WERI-Rb-1 (cell line): ENCODE measurements at regions not wholly inside any gene's neighbourhood (a gene's known extent, or its start where the extent isn't known, plus 50 kb on each side); places are given as distances from the start of the nearest gene placed in this dataset.

Source experiments
- DNase-seq: peaks from one replicate; pipeline ENCODE4 v3.0.0-alpha.2; 2020
- H3K27ac ChIP-seq: fragments of 250-450 bp; sonication (Bioruptor Pico); 2 replicates; pipeline ENCODE4 v1.5.1; 2020; ENCODE audit warnings: mild to moderate bottlenecking, moderate library complexity
- H3K27me3 ChIP-seq: fragments of 250-450 bp; sonication (Bioruptor Pico); 2 replicates; pipeline ENCODE4 v1.5.1; 2021; ENCODE audit warnings: mild to moderate bottlenecking, low read depth, moderate library complexity; ENCODE audit not compliant: insufficient read depth, severe bottlenecking
- H3K36me3 ChIP-seq: fragments of 250-450 bp; sonication (Bioruptor Pico); 2 replicates; pipeline ENCODE4 v1.5.1; 2020; ENCODE audit warnings: mild to moderate bottlenecking, moderate library complexity
- H3K4me3 ChIP-seq: 2 replicates; pipeline ENCODE4 v1.5.1; 2011; ENCODE audit warnings: low read depth, mild to moderate bottlenecking, control low read depth, low read length
- H3K9me3 ChIP-seq: fragments of 250-450 bp; sonication (Bioruptor Pico); 2 replicates; pipeline ENCODE4 v1.5.1; 2021; ENCODE audit warnings: mild to moderate bottlenecking, moderate library complexity; ENCODE audit not compliant: severe bottlenecking
- TF ChIP-seq, protein P1 (sequence below): IDR thresholded peaks from 2 replicates; pipeline ENCODE4 v1.5.1; 2011; ENCODE audit warnings: low read depth, mild to moderate bottlenecking, control low read depth, inconsistent platforms, low read length

DNA sequence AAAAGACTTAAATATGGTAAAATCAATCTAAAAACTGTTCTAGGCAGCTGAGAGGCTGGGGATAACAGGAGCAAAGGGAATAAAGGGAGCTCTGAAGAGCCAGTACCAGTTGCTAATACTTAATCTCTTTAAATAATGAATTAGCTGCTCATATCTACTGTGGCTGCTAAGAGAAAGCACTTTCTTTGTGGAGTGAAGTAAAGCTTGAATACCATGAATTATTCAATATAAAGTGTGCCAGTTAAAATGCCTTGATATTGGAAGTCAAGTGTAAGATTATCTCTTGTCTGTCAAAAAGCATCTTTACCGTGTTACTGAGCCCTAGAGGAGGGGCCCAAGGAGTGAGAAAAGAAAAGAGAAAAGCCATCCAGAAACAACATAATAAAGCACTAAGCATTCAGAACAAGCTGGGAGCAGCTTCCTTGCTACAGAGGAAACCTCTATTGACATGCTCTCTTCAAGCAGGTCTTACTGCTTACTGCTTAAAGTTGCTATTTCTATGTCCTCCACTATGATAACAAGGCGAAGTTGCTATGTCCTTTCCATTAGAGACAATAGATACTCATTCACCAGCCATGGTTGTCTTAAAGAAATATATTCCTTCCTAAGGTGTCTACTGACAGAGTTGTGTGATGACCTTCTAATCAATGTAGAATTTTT is 297.4 kb downstream of the CETN3 start:
- no peaks in the 10 kb centered on the region for H3K9me3 ChIP-seq
- DNase-seq: no peak
- H3K27ac ChIP-seq: no peak overlapping the region
- TF ChIP-seq, protein P1, sequence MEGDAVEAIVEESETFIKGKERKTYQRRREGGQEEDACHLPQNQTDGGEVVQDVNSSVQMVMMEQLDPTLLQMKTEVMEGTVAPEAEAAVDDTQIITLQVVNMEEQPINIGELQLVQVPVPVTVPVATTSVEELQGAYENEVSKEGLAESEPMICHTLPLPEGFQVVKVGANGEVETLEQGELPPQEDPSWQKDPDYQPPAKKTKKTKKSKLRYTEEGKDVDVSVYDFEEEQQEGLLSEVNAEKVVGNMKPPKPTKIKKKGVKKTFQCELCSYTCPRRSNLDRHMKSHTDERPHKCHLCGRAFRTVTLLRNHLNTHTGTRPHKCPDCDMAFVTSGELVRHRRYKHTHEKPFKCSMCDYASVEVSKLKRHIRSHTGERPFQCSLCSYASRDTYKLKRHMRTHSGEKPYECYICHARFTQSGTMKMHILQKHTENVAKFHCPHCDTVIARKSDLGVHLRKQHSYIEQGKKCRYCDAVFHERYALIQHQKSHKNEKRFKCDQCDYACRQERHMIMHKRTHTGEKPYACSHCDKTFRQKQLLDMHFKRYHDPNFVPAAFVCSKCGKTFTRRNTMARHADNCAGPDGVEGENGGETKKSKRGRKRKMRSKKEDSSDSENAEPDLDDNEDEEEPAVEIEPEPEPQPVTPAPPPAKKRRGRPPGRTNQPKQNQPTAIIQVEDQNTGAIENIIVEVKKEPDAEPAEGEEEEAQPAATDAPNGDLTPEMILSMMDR: no peak
- H3K27me3 ChIP-seq: no peaks in the 10 kb centered on the region
- no peak overlapping the region for H3K4me3 ChIP-seq
- H3K36me3 ChIP-seq: no peaks in the 10 kb centered on the region

DNA sequence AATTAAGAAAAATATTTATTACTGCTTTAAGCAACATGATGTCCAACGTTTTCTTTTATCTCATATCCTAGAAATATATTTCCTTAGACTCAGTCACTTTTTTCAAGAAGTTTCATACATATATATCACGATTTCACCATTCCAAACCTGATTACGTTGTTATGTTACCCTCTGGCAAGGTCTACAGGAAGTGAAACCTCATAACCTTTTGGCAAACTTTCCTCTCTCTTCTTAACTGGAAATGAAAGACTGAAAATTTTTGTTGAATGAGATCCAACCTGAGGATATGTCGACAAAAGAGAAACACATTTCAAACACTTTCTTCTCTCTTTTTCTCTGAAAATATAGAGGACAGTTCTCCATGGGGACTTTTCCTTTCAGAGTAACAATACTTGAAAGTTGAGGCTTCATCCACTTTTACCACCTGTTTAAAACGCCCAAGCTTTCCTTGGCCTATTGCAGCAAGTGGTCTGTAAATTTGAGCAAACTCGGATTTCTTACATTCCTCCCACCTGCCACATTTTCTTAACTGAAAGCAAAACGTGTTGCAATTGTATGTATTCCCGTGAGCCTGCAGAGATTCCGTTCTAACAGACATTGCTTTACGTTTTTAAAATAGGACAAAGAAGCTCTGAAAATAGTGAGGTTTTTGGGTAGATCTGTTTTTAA is 298.1 kb downstream of the CETN3 start:
- Histone ChIP-seq H3K9me3 (no peaks in the 10 kb centered on the region), H3K4me3 (no peak overlapping the region), H3K27ac (no peak overlapping the region), H3K27me3 (no peaks in the 10 kb centered on the region), H3K36me3 (no peaks in the 10 kb centered on the region)
- TF ChIP-seq, protein P1: no peak
- DNase-seq: no peak

DNA sequence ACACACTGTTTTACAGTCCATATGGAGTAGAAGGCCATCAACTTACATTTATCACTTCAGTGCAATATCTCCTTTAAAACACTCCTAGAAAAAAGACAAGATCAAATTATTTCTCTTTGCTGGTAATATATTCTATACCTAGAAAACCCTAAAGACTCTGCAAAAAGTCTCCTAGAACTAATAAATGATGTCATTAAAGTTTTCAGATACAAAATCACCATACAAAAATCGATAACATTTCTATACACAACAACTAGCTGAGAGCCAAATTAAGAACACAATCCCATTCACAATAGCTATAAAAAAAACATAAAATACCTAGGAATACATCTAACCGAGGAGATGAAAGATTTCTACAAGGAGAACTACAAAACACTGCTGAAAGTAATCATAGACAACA is 300.3 kb downstream of the CETN3 start:
- H3K4me3 ChIP-seq: no peak overlapping the region
- H3K27me3 ChIP-seq: no peaks in the 10 kb centered on the region
- H3K27ac ChIP-seq: no peak overlapping the region
- H3K9me3 ChIP-seq: no peaks in the 10 kb centered on the region
- DNase-seq: no peak
- H3K36me3 ChIP-seq: no peaks in the 10 kb centered on the region
- TF ChIP-seq, protein P1: no peak

DNA sequence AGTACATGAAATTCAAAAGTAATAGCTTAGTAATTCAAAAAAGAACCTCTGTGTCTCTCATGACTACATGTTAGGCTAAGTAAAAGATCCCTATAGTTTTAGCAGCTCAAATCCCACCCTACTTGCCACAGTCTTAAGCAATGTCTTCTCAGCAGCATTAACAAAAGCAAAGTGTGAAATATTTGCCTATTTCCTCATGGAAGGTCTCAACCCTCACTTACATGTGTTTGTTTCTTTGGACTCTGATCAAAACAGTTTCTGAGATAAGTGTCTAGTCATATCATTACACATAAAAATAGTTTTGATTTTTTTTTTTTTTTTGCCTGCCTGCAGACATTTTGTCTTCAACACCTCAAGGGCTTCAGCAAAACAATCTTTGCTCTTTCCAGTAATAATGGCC is 310.5 kb downstream of the CETN3 start:
- Histone ChIP-seq H3K27me3 (no peaks in the 10 kb centered on the region), H3K9me3 (no peaks in the 10 kb centered on the region), H3K4me3 (no peak overlapping the region), H3K36me3 (no peaks in the 10 kb centered on the region), H3K27ac (no peak overlapping the region)
- TF ChIP-seq, protein P1: no peak
- DNase-seq: no peak

- Histone ChIP-seq H3K9me3 (no peaks in the 10 kb centered on the region), H3K36me3 (no peaks in the 10 kb centered on the region), H3K27me3 (no peaks in the 10 kb centered on the region), H3K4me3 (no peak overlapping the region), H3K27ac (no peak overlapping the region)
- TF ChIP-seq, protein P1: no peak
- no peak for DNase-seq
Measured at GRCh38 chr5:90097082-90097477, 312.5 kb downstream of the CETN3 start.
